ENCODE measurements at regions not wholly inside any gene's neighbourhood (a gene's known extent, or its start where the extent isn't known, plus 50 kb on each side); places are given as distances from the start of the nearest gene placed in this dataset.
A peak's percentile ranks its signal among the peaks of the same experiment; 100 is the strongest.

GRCh38 chr11:106333678-106334077, 256.2 kb downstream of the AASDHPPT start:
- H3K4me3 ChIP-seq (replicated peaks in 1 of 3; ENCODE audit: insufficient read depth in 1 of 3, low read depth in 2 of 3, low read length in 3 of 3): no peak overlapping the region
- H3K4me2 ChIP-seq (ENCODE audit: low read depth, low read length): no peak overlapping the region
- 0% methylated on average over 2 of the region's 2 CpGs for WGBS (ENCODE audit: low lambda C conversion rate)
- no peaks in the 10 kb centered on the region for H4K20me1 ChIP-seq (ENCODE audit: insufficient read depth, low read length)
- H3K27me3 ChIP-seq (ENCODE audit: control insufficient read depth in 1 of 2, insufficient read depth in 2 of 2, low read length in 2 of 2): no peaks in the 10 kb centered on the region
- no TSS peak for BruUV-seq (replicated peaks)
- intact Hi-C loops (cut with micrococcal nuclease; ENCODE audit: unreplicated experiment): no loop called here
- no peaks in the 10 kb centered on the region for H3K4me1 ChIP-seq (ENCODE audit: insufficient read depth, low read length)
- DNase-seq (ENCODE audit: low spot score): no peak
- no peaks in the 10 kb centered on the region for H3K79me2 ChIP-seq (ENCODE audit: insufficient read depth, low read length)
- in situ Hi-C loops (cut with HindIII; ENCODE audit: extremely low pct_ligation_motif_present, low pct_unique_long_range_greater_than_20kb): no loop called here
- ChIA-PET POLR2A (no interaction called here), CTCF (ENCODE audit: low intra/inter-chr PET ratio, low total read pairs) (no interaction called here)
- no peak for ATAC-seq
- H3K9me3 ChIP-seq (ENCODE audit: low read length): peaks cover 20% of the 10 kb centered on the region
- no peak overlapping the region for H2AFZ ChIP-seq (ENCODE audit: low read length)
- no peak for FAIRE-seq
- H3K9ac ChIP-seq (ENCODE audit: insufficient read depth, low read depth, low read length): no peak overlapping the region
- no peak overlapping the region for H3K27ac ChIP-seq (ENCODE audit: extremely low read length, insufficient read depth, low read length)
- peak; percentile 18 to 72; a peak in 2 of 4 replicates for TF ChIP-seq MAFK (conservative IDR thresholded peaks at IDR 0.05 in 1 of 2, IDR thresholded peaks at IDR 0.05 in 1 of 2; ENCODE audit: low read length in 2 of 2)
- TF ChIP-seq MAFF (IDR thresholded peaks at IDR 0.05; ENCODE audit: low read depth, low read length): peak; percentile 49; the same call in 1 of the 2 replicates
- TF ChIP-seq REXO4 (CRISPR knock-in tag; IDR thresholded peaks at IDR 0.05; ENCODE audit: borderline replicate concordance): no peak
- no peaks in the 10 kb centered on the region for H3K36me3 ChIP-seq (replicated peaks in 1 of 2; ENCODE audit: control insufficient read depth in 1 of 2, insufficient read depth in 2 of 2, low read length in 2 of 2)

- intact Hi-C loops (cut with micrococcal nuclease; ENCODE audit: unreplicated experiment) (no loop called here), in situ Hi-C loops (cut with HindIII; ENCODE audit: extremely low pct_ligation_motif_present, low pct_unique_long_range_greater_than_20kb) (no loop called here)
- FAIRE-seq (no peak), DNase-seq (ENCODE audit: low spot score) (no peak), ATAC-seq (no peak)
- Histone ChIP-seq H3K9me3 (ENCODE audit: low read length) (peaks cover 24% of the 10 kb centered on the region), H2AFZ (ENCODE audit: low read length) (no peak overlapping the region), H3K4me2 (ENCODE audit: low read depth, low read length) (no peak overlapping the region), H3K4me1 (ENCODE audit: insufficient read depth, low read length) (no peaks in the 10 kb centered on the region), H3K9ac (ENCODE audit: insufficient read depth, low read depth, low read length) (no peak overlapping the region), H3K36me3 (replicated peaks in 1 of 2; ENCODE audit: control insufficient read depth in 1 of 2, insufficient read depth in 2 of 2, low read length in 2 of 2) (no peaks in the 10 kb centered on the region), H3K79me2 (ENCODE audit: insufficient read depth, low read length) (no peaks in the 10 kb centered on the region), H3K27ac (ENCODE audit: extremely low read length, insufficient read depth, low read length) (no peak overlapping the region), H3K27me3 (ENCODE audit: control insufficient read depth in 1 of 2, insufficient read depth in 2 of 2, low read length in 2 of 2) (no peaks in the 10 kb centered on the region; a peak in 1 of 5 replicates), H4K20me1 (ENCODE audit: insufficient read depth, low read length) (no peaks in the 10 kb centered on the region), H3K4me3 (replicated peaks in 1 of 3; ENCODE audit: insufficient read depth in 1 of 3, low read depth in 2 of 3, low read length in 3 of 3) (no peak overlapping the region)
- ChIA-PET CTCF (ENCODE audit: low intra/inter-chr PET ratio, low total read pairs) (no interaction called here), POLR2A (no interaction called here)
- WGBS (ENCODE audit: low lambda C conversion rate): 2% methylated on average over 2 of the region's 2 CpGs
- no TSS peak for BruUV-seq (replicated peaks)
- TF ChIP-seq KMT2B (CRISPR knock-in tag; IDR thresholded peaks at IDR 0.05) (no peak), MAFF (IDR thresholded peaks at IDR 0.05; ENCODE audit: low read depth, low read length) (no peak), RARG (CRISPR knock-in tag; IDR thresholded peaks at IDR 0.05; ENCODE audit: low read depth) (no peak), NCOA1 (CRISPR knock-in tag; IDR thresholded peaks at IDR 0.05) (no peak), SMC3 (IDR thresholded peaks at IDR 0.05; ENCODE audit: low read length) (no peak), ZNF850 (CRISPR knock-in tag; conservative IDR thresholded peaks at IDR 0.05) (no peak), MAFK (conservative IDR thresholded peaks at IDR 0.05 in 1 of 2, IDR thresholded peaks at IDR 0.05 in 1 of 2; ENCODE audit: low read length in 2 of 2) (no peak), HOXA5 (CRISPR knock-in tag; IDR thresholded peaks at IDR 0.05) (no peak), ZNF891 (CRISPR knock-in tag; IDR thresholded peaks at IDR 0.05) (no peak), GZF1 (CRISPR knock-in tag; IDR thresholded peaks at IDR 0.05) (no peak), ZNF33B (CRISPR knock-in tag; IDR thresholded peaks at IDR 0.05) (no peak), KLF16 (CRISPR knock-in tag; IDR thresholded peaks at IDR 0.05) (no peak), MTF1 (CRISPR knock-in tag; IDR thresholded peaks at IDR 0.05) (no peak)
- TF ChIP-seq, protein P1, sequence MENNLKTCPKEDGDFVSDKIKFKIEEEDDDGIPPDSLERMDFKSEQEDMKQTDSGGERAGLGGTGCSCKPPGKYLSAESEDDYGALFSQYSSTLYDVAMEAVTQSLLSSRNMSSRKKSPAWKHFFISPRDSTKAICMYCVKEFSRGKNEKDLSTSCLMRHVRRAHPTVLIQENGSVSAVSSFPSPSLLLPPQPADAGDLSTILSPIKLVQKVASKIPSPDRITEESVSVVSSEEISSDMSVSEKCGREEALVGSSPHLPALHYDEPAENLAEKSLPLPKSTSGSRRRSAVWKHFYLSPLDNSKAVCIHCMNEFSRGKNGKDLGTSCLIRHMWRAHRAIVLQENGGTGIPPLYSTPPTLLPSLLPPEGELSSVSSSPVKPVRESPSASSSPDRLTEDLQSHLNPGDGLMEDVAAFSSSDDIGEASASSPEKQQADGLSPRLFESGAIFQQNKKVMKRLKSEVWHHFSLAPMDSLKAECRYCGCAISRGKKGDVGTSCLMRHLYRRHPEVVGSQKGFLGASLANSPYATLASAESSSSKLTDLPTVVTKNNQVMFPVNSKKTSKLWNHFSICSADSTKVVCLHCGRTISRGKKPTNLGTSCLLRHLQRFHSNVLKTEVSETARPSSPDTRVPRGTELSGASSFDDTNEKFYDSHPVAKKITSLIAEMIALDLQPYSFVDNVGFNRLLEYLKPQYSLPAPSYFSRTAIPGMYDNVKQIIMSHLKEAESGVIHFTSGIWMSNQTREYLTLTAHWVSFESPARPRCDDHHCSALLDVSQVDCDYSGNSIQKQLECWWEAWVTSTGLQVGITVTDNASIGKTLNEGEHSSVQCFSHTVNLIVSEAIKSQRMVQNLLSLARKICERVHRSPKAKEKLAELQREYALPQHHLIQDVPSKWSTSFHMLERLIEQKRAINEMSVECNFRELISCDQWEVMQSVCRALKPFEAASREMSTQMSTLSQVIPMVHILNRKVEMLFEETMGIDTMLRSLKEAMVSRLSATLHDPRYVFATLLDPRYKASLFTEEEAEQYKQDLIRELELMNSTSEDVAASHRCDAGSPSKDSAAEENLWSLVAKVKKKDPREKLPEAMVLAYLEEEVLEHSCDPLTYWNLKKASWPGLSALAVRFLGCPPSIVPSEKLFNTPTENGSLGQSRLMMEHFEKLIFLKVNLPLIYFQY (CRISPR knock-in tag; IDR thresholded peaks at IDR 0.05; ENCODE audit: borderline replicate concordance): no peak
These were observed 266.9 kb downstream of the AASDHPPT start for GRCh38 chr11:106344394-106344793.
